Fibroblast of skin of left biceps (primary cell): ENCODE measurements at regions not wholly inside any gene's neighbourhood (a gene's known extent, or its start where the extent isn't known, plus 50 kb on each side); places are given as distances from the start of the nearest gene placed in this dataset.

ENCODE experiments used
- DNase-seq, 2 experiments: peaks; one replicate each; pipeline ENCODE4 v3.0.0-alpha.2; 2013; ENCODE audit warnings: low read depth in 2 of 2

- no peak for DNase-seq
These were observed 110.2 kb upstream of the NLRP1 start for GRCh38 chr17:5694551-5694950.

- DNase-seq, result no peak
These were observed 111.2 kb upstream of the NLRP1 start for GRCh38 chr17:5695480-5695879.

- DNase-seq, result no peak
These were observed 114.7 kb upstream of the NLRP1 start for GRCh38 chr17:5698959-5699358.

- DNase-seq, result no peak
These were observed 115.5 kb upstream of the NLRP1 start for GRCh38 chr17:5699814-5700213.

GRCh38 chr17:5700745-5701144 is 116.4 kb upstream of the NLRP1 start:
- DNase-seq, result no peak

GRCh38 chr17:5701381-5701780 is 117.1 kb upstream of the NLRP1 start:
- DNase-seq, result no peak

- DNase-seq, result no peak
These were observed 118.7 kb upstream of the NLRP1 start for GRCh38 chr17:5702951-5703510.

GRCh38 chr17:5703736-5704135 is 119.4 kb upstream of the NLRP1 start:
- DNase-seq, result no peak

- DNase-seq, result no peak
These were observed 121.0 kb upstream of the NLRP1 start for GRCh38 chr17:5705081-5705875.

GRCh38 chr17:5705876-5706576 is 121.7 kb upstream of the NLRP1 start:
- DNase-seq, result no peak

GRCh38 chr17:5706577-5707210 is 122.4 kb upstream of the NLRP1 start:
- DNase-seq, result peak; percentile 1 to 3

- no peak for DNase-seq
These were observed 123.2 kb upstream of the NLRP1 start for GRCh38 chr17:5707482-5707881.

GRCh38 chr17:5708344-5708743 is 124.0 kb upstream of the NLRP1 start:
- DNase-seq, result no peak

- no peak for DNase-seq
These were observed 127.0 kb upstream of the NLRP1 start for GRCh38 chr17:5711344-5711743.

GRCh38 chr17:5714993-5715392 is 130.7 kb upstream of the NLRP1 start:
- DNase-seq, result no peak

- no peak for DNase-seq
These were observed 131.2 kb upstream of the NLRP1 start for GRCh38 chr17:5715478-5715877.

GRCh38 chr17:5718726-5719125 is 134.4 kb upstream of the NLRP1 start:
- no peak for DNase-seq

GRCh38 chr17:5719976-5720375 is 135.7 kb upstream of the NLRP1 start:
- DNase-seq, result no peak

- DNase-seq, result no peak
These were observed 146.1 kb upstream of the NLRP1 start for GRCh38 chr17:5730373-5730772.

- DNase-seq, result no peak
These were observed 156.6 kb upstream of the NLRP1 start for GRCh38 chr17:5740937-5741336.

- no peak for DNase-seq
These were observed 157.5 kb upstream of the NLRP1 start for GRCh38 chr17:5741810-5742209.

GRCh38 chr17:5745111-5745813 is 161.0 kb upstream of the NLRP1 start:
- DNase-seq, result no peak
